Stomach smooth muscle (tissue), 2 donors: ENCODE measurements at regions not wholly inside any gene's neighbourhood (a gene's known extent, or its start where the extent isn't known, plus 50 kb on each side); places are given as distances from the start of the nearest gene placed in this dataset.

ENCODE experiments used
- H3K27ac ChIP-seq: one replicate; pipeline ENCODE4 v1.7.0; 2013; ENCODE audit warnings: mild to moderate bottlenecking, low read length, inconsistent platforms
- H3K27me3 ChIP-seq, 2 donors: one replicate each; pipeline ENCODE4 v1.7.0; 2013; ENCODE audit warnings: low read length in 2 of 2; ENCODE audit not compliant: insufficient read depth in 2 of 2, control insufficient read depth in 1 of 2
- H3K36me3 ChIP-seq, 2 donors: one replicate each; pipeline ENCODE4 v1.7.0; 2013; ENCODE audit warnings: low read length in 2 of 2; ENCODE audit not compliant: control insufficient read depth in 2 of 2, insufficient read depth in 2 of 2
- H3K4me1 ChIP-seq: one replicate; pipeline ENCODE4 v1.7.0; 2013; ENCODE audit warnings: low read length; ENCODE audit not compliant: control insufficient read depth, insufficient read depth
- H3K4me3 ChIP-seq, 2 donors: one replicate each; pipeline ENCODE4 v1.7.0; 2013; ENCODE audit warnings: low read length in 2 of 2
- H3K9ac ChIP-seq, 2 donors: one replicate each; pipeline ENCODE4 v1.7.0; 2013; ENCODE audit warnings: low read length in 2 of 2, mild to moderate bottlenecking in 1 of 2
- H3K9me3 ChIP-seq, 2 donors: one replicate each; pipeline ENCODE4 v1.7.0; 2013; ENCODE audit warnings: low read length in 2 of 2; ENCODE audit not compliant: control insufficient read depth in 2 of 2
- donor health status: healthy.
- donor health status: Pancreatic carcinoma.

DNA sequence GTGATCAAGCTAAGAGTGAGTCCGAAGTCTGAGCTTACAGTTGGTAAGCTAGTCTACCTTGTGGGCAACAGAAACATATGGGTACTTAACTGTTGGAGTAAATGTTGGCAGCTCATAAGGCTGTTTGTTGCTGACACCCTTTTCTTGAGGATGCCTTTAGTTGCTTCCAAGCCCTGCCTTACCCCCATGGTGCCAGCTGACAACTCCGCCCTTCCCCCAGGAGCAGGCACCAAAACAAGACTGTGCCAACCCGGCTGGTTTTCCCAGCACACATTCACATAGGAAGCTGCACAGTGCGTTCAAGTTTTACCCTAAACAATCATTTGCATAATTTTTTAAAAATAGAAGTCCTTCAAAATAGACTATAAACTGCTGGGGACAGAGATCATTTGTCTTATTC lies 150.2 kb upstream of the LMO4 start:
- no peaks in the 10 kb centered on the region for H3K9me3 ChIP-seq

GRCh38 chr1:87179076-87179810 lies 149.4 kb upstream of the LMO4 start:
- Histone ChIP-seq H3K9me3 (no peaks in the 10 kb centered on the region), H3K27ac (no peak overlapping the region), H3K4me1 (no peaks in the 10 kb centered on the region), H3K4me3 (no peak overlapping the region), H3K27me3 (peaks cover 0 to 2% of the 10 kb centered on the region in 2 donors), H3K36me3 (no peaks in the 10 kb centered on the region), H3K9ac (no peak overlapping the region)

More for the DNA sequence above, 150.2 kb upstream of the LMO4 start:
- Histone ChIP-seq H3K27me3 (peaks cover 0 to 2% of the 10 kb centered on the region in 2 donors), H3K4me1 (no peaks in the 10 kb centered on the region), H3K27ac (no peak overlapping the region), H3K36me3 (no peaks in the 10 kb centered on the region), H3K4me3 (no peak overlapping the region), H3K9ac (no peak overlapping the region)

DNA sequence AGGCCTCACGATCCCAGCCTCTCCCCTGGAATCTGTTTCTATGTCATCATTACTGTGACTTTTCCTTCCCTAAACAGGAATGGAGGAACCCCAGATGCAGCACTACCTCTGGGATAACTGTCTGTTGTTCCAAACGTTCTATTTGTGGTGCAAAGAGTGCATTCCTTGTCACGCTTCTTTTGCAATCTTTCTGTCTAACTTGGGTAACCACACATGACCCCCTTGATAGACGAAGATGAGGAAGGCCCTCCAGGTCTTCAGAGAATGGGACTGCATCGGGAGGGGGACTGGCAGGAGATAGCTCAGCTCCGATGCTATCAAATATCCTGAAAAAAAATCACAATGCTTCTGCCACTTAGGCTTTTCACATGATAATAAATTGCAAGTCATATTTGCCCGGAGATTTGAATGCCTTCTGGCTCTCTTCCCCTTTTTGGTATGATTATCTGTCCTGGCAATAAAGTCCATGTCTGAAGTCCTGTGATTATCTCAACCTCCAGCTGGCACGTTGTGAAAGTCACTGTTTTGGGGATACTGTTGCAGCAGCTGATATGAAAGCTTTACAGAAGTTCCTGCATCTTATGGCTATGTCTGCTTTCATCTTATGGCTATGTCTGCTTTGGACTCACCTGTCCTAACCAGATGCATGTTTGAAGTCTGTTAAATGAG lies 148.7 kb upstream of the LMO4 start:
- H3K4me3 ChIP-seq: no peak overlapping the region
- H3K27me3 ChIP-seq: peaks cover 0 to 2% of the 10 kb centered on the region in 2 donors
- H3K36me3 ChIP-seq: no peaks in the 10 kb centered on the region
- no peaks in the 10 kb centered on the region for H3K9me3 ChIP-seq
- no peak overlapping the region for H3K9ac ChIP-seq
- H3K4me1 ChIP-seq: no peaks in the 10 kb centered on the region
- no peak overlapping the region for H3K27ac ChIP-seq

GRCh38 chr1:87180682-87181081 lies 148.0 kb upstream of the LMO4 start:
- H3K36me3 ChIP-seq: no peaks in the 10 kb centered on the region
- H3K27ac ChIP-seq: no peak overlapping the region
- H3K4me1 ChIP-seq: no peaks in the 10 kb centered on the region
- H3K9ac ChIP-seq: no peak overlapping the region
- no peak overlapping the region for H3K4me3 ChIP-seq
- no peaks in the 10 kb centered on the region for H3K9me3 ChIP-seq
- peaks cover 0 to 2% of the 10 kb centered on the region in 2 donors for H3K27me3 ChIP-seq

- H3K9ac ChIP-seq: no peak overlapping the region
- peaks cover 0 to 2% of the 10 kb centered on the region in 2 donors for H3K27me3 ChIP-seq
- no peak overlapping the region for H3K27ac ChIP-seq
- no peaks in the 10 kb centered on the region for H3K4me1 ChIP-seq
- no peak overlapping the region for H3K4me3 ChIP-seq
- no peaks in the 10 kb centered on the region for H3K36me3 ChIP-seq
- H3K9me3 ChIP-seq: no peaks in the 10 kb centered on the region
Measured at GRCh38 chr1:87182611-87183010, 146.1 kb upstream of the LMO4 start.

DNA sequence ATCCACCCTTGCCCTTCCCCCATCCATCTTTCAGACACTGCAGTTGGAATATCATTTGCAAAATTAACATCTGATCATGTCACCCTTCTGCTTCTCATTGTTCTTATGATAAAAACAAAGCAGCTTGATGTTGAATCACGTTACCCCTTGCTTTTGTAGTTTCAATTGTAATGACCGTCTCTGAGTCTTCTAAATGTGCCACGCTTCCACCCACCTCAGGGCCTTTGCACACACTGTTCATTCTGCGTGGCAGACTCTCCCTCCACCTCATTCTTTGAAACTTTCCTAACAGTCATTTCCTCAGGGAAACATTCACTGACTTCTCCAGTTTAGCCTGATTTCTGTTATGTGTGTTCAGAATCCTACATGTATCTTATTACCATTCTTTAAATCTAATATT lies 143.6 kb upstream of the LMO4 start:
- Histone ChIP-seq H3K27me3 (no peaks in the 10 kb centered on the region), H3K27ac (no peak overlapping the region), H3K4me1 (no peaks in the 10 kb centered on the region), H3K9me3 (no peaks in the 10 kb centered on the region), H3K9ac (no peak overlapping the region), H3K36me3 (no peaks in the 10 kb centered on the region), H3K4me3 (no peak overlapping the region)

DNA sequence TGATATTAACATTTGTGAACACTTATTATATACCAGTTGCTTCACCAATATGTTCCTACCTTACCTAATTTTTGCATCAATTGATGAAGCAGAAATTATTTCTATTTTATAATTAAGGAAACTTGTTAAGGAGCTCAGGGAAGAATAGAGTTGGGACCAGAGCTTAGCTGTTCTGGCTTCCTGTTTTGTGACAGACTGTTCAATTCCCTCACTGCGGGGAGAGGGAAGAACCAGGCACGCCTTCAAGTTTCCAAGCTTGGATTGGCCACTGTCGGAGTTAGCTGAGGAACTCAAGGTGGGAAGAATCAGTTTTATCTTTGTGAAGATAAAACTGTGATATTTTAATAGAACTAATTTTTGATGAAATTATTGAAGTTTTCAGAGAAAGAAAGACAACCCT lies 142.3 kb upstream of the LMO4 start:
- Histone ChIP-seq H3K9ac (no peak overlapping the region), H3K27ac (no peak overlapping the region), H3K4me1 (no peaks in the 10 kb centered on the region), H3K36me3 (no peaks in the 10 kb centered on the region), H3K9me3 (no peaks in the 10 kb centered on the region), H3K4me3 (no peak overlapping the region), H3K27me3 (no peaks in the 10 kb centered on the region)

DNA sequence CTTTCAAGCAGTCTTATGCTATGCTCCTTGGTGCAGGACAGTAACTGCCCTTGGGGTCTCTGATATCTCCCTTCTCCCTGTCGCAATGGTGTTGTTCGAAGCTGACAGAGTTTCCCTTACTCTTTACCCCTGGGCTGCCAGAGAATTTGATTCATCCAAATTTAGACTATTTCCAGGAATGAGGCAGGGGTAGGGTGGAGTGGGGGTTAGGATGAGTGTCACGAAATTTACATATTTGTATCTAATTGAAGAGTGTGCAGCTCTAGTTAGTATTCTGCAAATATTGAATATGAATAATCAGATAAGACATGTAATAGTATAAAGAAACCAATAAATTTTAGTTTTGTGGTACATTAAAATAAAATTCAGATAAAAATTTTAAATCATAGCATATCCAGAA lies 140.0 kb upstream of the LMO4 start:
- Histone ChIP-seq H3K27ac (no peak overlapping the region), H3K4me3 (no peak overlapping the region), H3K9ac (no peak overlapping the region), H3K27me3 (no peaks in the 10 kb centered on the region), H3K36me3 (no peaks in the 10 kb centered on the region), H3K9me3 (no peaks in the 10 kb centered on the region), H3K4me1 (no peaks in the 10 kb centered on the region)

DNA sequence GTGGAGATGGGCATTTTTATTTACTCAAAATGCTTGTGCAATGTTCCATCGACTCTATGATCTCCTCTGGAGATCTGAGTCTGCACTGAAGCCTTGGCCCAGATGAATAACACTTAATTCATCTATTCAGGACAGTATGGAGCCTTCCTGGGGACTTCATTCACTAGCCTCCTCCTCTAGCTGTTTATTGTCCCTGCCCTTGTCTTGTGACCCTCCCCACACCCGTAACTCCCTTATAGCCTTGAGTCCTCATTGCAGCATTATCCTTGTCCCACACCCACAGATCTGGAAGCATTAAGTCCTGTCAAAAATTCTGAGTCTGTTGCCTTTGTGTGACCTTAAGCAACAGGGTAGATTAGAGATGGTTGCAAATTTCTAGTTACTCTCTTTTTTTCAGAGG lies 138.3 kb upstream of the LMO4 start:
- Histone ChIP-seq H3K9ac (no peak overlapping the region), H3K36me3 (no peaks in the 10 kb centered on the region), H3K4me1 (no peaks in the 10 kb centered on the region), H3K27ac (no peak overlapping the region), H3K4me3 (no peak overlapping the region), H3K27me3 (no peaks in the 10 kb centered on the region), H3K9me3 (peaks cover 2 to 4% of the 10 kb centered on the region in 2 donors)

DNA sequence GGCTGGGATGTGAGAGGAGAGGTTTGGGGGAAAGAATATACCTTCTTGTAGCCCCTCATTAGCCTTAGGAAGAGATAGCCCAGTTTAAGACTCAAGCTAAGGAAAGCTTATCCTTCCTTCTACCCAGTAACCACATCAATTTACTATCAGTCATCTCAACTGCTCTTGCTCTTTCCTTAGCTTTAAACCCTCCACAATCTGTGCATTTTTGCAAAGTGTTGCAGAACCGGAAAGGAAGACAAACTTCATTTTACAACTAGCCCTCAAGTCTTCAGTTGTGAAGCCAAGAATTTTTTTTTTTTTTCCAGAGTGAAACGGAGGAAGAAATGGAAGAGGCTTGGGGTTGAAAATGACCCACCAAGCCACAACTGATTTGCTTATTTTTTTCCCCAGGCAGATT lies 137.0 kb upstream of the LMO4 start:
- Histone ChIP-seq H3K4me3 (no peak overlapping the region), H3K4me1 (no peaks in the 10 kb centered on the region), H3K27me3 (no peaks in the 10 kb centered on the region), H3K9ac (no peak overlapping the region), H3K27ac (no peak overlapping the region), H3K36me3 (no peaks in the 10 kb centered on the region), H3K9me3 (peaks cover 2 to 4% of the 10 kb centered on the region in 2 donors)

DNA sequence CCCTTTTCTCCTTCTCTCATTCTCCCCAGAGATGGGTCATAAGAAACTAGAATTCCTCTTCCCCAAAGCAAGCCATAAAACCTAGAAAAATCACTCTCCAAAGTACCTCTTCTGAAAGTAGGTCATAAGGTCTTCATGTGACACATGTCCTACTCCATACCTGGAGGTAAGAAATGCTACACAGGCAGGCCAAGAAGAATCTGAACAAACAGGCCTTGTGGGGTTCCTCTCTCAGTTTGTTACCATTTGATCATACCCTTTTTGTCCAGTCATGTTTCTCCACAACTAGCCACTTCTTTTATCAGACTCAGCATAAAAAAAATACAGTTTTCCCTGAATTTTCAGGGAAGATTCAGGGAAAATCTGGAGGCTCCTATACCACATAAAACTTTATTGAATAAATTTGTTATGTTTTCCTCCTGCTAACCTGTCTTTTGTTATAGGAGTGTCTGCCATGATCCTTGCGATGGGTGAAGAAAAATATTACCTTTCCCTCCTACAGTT lies 134.4 kb upstream of the LMO4 start:
- H3K36me3 ChIP-seq: no peaks in the 10 kb centered on the region
- H3K4me1 ChIP-seq: no peaks in the 10 kb centered on the region
- H3K4me3 ChIP-seq: no peak overlapping the region
- no peaks in the 10 kb centered on the region for H3K27me3 ChIP-seq
- H3K9ac ChIP-seq: no peak overlapping the region
- H3K9me3 ChIP-seq: peaks cover 2 to 4% of the 10 kb centered on the region in 2 donors
- no peak overlapping the region for H3K27ac ChIP-seq
